GM21423 (cell line): ENCODE measurements at regions not wholly inside any gene's neighbourhood (a gene's known extent, or its start where the extent isn't known, plus 50 kb on each side); places are given as distances from the start of the nearest gene placed in this dataset.
"Not testable (repeated sequence)": the region's sequence is repeated elsewhere in the genome, so short reads cannot be mapped to it uniquely, and the experiment has no call there.

Source experiments
- ATAC-seq: cut with Tn5 transposase; IDR thresholded peaks from one replicate; pipeline ENCODE4 v1.9.1; 2021; ENCODE audit warnings: mild to moderate bottlenecking, moderate library complexity; ENCODE audit not compliant: unreplicated experiment

GRCh38 chr1:238406098-238406860 is 515.6 kb upstream of the ZP4 start:
- ATAC-seq: no peak

GRCh38 chr1:238404921-238405320 is 514.2 kb upstream of the ZP4 start:
- ATAC-seq: no peak

GRCh38 chr1:238404481-238404880 is 513.8 kb upstream of the ZP4 start:
- no peak for ATAC-seq

GRCh38 chr1:238401144-238401543 is 510.4 kb upstream of the ZP4 start:
- no peak for ATAC-seq

- no peak for ATAC-seq
These were observed 508.8 kb upstream of the ZP4 start for GRCh38 chr1:238399558-238399957.

- ATAC-seq: no peak
These were observed 505.4 kb upstream of the ZP4 start for GRCh38 chr1:238396140-238396539.

- no peak for ATAC-seq
These were observed 493.7 kb upstream of the ZP4 start for GRCh38 chr1:238384381-238384780.

- ATAC-seq: no peak
These were observed 489.4 kb upstream of the ZP4 start for GRCh38 chr1:238380167-238380566.

GRCh38 chr1:238379446-238379845 is 488.7 kb upstream of the ZP4 start:
- not testable (repeated sequence) for ATAC-seq

GRCh38 chr1:238377280-238377919 is 486.7 kb upstream of the ZP4 start:
- no peak for ATAC-seq

- no peak for ATAC-seq
These were observed 479.9 kb upstream of the ZP4 start for GRCh38 chr1:238370599-238370998.

GRCh38 chr1:238364214-238364892 is 473.6 kb upstream of the ZP4 start:
- ATAC-seq: no peak

GRCh38 chr1:238360474-238360873 is 469.8 kb upstream of the ZP4 start:
- ATAC-seq: no peak

GRCh38 chr1:238350471-238350870 is 459.7 kb upstream of the ZP4 start:
- no peak for ATAC-seq

- ATAC-seq: no peak
These were observed 455.6 kb upstream of the ZP4 start for GRCh38 chr1:238346340-238346739.

GRCh38 chr1:238345837-238346236 is 455.1 kb upstream of the ZP4 start:
- ATAC-seq: no peak

GRCh38 chr1:238343852-238344251 is 453.1 kb upstream of the ZP4 start:
- no peak for ATAC-seq

- ATAC-seq: no peak
These were observed 450.7 kb upstream of the ZP4 start for GRCh38 chr1:238341395-238341794.

GRCh38 chr1:238340989-238341388 is 450.3 kb upstream of the ZP4 start:
- ATAC-seq: no peak

- ATAC-seq: no peak
These were observed 445.8 kb upstream of the ZP4 start for GRCh38 chr1:238336531-238336930.

- no peak for ATAC-seq
These were observed 443.4 kb upstream of the ZP4 start for GRCh38 chr1:238334170-238334569.

- no peak for ATAC-seq
These were observed 440.8 kb upstream of the ZP4 start for GRCh38 chr1:238331557-238331956.
